ENCODE measurements at regions not wholly inside any gene's neighbourhood (a gene's known extent, or its start where the extent isn't known, plus 50 kb on each side); places are given as distances from the start of the nearest gene placed in this dataset.
A peak's percentile ranks its signal among the peaks of the same experiment; 100 is the strongest.

DNA sequence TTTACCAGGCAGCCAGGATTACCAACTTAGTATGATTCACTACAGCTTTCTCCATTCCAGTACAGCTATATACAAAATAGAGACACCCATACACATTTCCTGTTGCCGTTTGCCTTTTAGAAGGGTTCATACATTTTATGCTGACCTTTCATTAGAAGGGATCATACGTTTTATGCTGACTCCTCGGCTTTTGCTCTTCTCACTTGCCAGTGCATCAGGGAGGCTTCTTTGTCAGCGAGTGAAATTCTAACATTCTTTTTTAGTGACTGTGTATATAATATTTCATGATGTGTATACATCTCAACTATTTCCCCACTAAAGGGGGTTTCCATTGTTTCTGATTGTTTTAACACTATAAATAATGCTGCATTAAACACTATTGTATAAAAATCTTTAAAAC is 552.6 kb downstream of the TRIML1 start:
- no peak for TF ChIP-seq EZH2phosphoT487 (IDR thresholded peaks at IDR 0.05; ENCODE audit: low read length)
- TF ChIP-seq EZH2 (optimal IDR thresholded peaks at IDR 0.05; ENCODE audit: low read depth, low read length): no peak
- TF ChIP-seq, protein P1, sequence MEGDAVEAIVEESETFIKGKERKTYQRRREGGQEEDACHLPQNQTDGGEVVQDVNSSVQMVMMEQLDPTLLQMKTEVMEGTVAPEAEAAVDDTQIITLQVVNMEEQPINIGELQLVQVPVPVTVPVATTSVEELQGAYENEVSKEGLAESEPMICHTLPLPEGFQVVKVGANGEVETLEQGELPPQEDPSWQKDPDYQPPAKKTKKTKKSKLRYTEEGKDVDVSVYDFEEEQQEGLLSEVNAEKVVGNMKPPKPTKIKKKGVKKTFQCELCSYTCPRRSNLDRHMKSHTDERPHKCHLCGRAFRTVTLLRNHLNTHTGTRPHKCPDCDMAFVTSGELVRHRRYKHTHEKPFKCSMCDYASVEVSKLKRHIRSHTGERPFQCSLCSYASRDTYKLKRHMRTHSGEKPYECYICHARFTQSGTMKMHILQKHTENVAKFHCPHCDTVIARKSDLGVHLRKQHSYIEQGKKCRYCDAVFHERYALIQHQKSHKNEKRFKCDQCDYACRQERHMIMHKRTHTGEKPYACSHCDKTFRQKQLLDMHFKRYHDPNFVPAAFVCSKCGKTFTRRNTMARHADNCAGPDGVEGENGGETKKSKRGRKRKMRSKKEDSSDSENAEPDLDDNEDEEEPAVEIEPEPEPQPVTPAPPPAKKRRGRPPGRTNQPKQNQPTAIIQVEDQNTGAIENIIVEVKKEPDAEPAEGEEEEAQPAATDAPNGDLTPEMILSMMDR (IDR thresholded peaks at IDR 0.05; ENCODE audit: low read length): no peak
- H3K36me3 ChIP-seq (replicated peaks; ENCODE audit: insufficient read depth, low read length): no peaks in the 10 kb centered on the region
- H3K4me2 ChIP-seq (ENCODE audit: low read depth, low read length): no peak overlapping the region
- H4K20me1 ChIP-seq (ENCODE audit: insufficient read depth, low read length): no peaks in the 10 kb centered on the region
- no peaks in the 10 kb centered on the region for H3K9me2 ChIP-seq (replicated peaks; ENCODE audit: insufficient read depth, low read length)
- H3F3A ChIP-seq (ENCODE audit: insufficient read depth, low read length): no peaks in the 10 kb centered on the region
- H3K4me3 ChIP-seq (ENCODE audit: low read length): no peak overlapping the region
- no peaks in the 10 kb centered on the region for H3K9me3 ChIP-seq (replicated peaks; ENCODE audit: insufficient read depth, low read length)
- no peak overlapping the region for H3K27ac ChIP-seq (ENCODE audit: low read length)
- H3K4me1 ChIP-seq (ENCODE audit: low read length): no peaks in the 10 kb centered on the region
- H3K79me2 ChIP-seq (ENCODE audit: low read length): no peaks in the 10 kb centered on the region
- H2AFZ ChIP-seq (ENCODE audit: low read length): no peak overlapping the region
- no peaks in the 10 kb centered on the region for H3K27me3 ChIP-seq (replicated peaks; ENCODE audit: insufficient read depth, low read length)
- DNase-seq: peak; percentile 14
- H3K9ac ChIP-seq (ENCODE audit: low read length): no peak overlapping the region

DNA sequence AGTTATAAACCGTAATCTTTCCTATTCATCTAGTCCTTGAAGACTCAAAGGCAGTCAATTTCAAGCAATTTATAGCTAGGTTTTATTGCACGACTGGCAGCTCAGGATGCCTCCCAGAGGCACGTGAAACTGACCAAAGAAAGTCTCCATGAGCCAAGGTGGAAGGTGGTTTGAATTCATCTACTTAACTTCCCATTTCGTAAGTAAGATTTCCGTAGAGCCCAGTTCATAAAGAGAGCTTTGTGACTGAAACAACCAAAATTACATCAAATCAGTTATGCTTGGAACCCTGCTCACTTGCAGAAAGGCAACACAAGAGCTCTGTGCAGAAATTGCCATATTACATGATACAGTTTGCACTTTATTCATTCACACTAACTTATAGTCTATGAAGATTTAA is 556.0 kb downstream of the TRIML1 start:
- no peak for TF ChIP-seq EZH2 (optimal IDR thresholded peaks at IDR 0.05; ENCODE audit: low read depth, low read length)
- TF ChIP-seq, protein P1 (IDR thresholded peaks at IDR 0.05; ENCODE audit: low read length): no peak
- TF ChIP-seq EZH2phosphoT487 (IDR thresholded peaks at IDR 0.05; ENCODE audit: low read length): no peak
- H3K4me1 ChIP-seq (ENCODE audit: low read length): no peaks in the 10 kb centered on the region
- H3K27me3 ChIP-seq (replicated peaks; ENCODE audit: insufficient read depth, low read length): no peaks in the 10 kb centered on the region

DNA sequence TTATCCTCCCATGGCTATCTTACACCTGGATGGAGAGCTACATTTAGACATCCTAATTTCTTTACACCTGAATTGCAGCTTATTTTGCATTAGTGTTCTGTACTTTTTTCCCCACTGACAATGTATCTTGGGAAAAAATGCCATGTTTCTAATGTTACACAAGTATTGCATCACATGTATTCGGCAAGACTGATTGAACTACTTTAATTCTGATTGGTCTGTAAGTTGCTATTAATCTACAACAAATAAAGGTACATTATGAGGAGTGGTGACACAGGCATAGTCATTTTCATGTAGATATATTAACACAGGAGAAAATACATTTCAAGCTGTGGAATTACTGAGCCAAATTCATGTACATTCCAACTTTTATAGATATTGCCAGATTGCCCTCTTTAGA is 558.0 kb downstream of the TRIML1 start:
- Histone ChIP-seq H3K4me3 (ENCODE audit: low read length) (no peak overlapping the region), H2AFZ (ENCODE audit: low read length) (no peak overlapping the region), H3K9me2 (replicated peaks; ENCODE audit: insufficient read depth, low read length) (no peaks in the 10 kb centered on the region), H3K36me3 (replicated peaks; ENCODE audit: insufficient read depth, low read length) (no peaks in the 10 kb centered on the region), H4K20me1 (ENCODE audit: insufficient read depth, low read length) (no peaks in the 10 kb centered on the region), H3K4me1 (ENCODE audit: low read length) (no peaks in the 10 kb centered on the region), H3K9ac (ENCODE audit: low read length) (no peak overlapping the region), H3K9me3 (replicated peaks; ENCODE audit: insufficient read depth, low read length) (no peaks in the 10 kb centered on the region), H3K4me2 (ENCODE audit: low read depth, low read length) (no peak overlapping the region), H3K27ac (ENCODE audit: low read length) (no peak overlapping the region), H3F3A (ENCODE audit: insufficient read depth, low read length) (no peaks in the 10 kb centered on the region), H3K27me3 (replicated peaks; ENCODE audit: insufficient read depth, low read length) (no peaks in the 10 kb centered on the region), H3K79me2 (ENCODE audit: low read length) (no peaks in the 10 kb centered on the region)
- DNase-seq: no peak
- TF ChIP-seq EZH2phosphoT487 (IDR thresholded peaks at IDR 0.05; ENCODE audit: low read length) (no peak), EZH2 (optimal IDR thresholded peaks at IDR 0.05; ENCODE audit: low read depth, low read length) (no peak)
- TF ChIP-seq, protein P1 (IDR thresholded peaks at IDR 0.05; ENCODE audit: low read length): no peak

More for the DNA sequence above, 556.0 kb downstream of the TRIML1 start:
- no peaks in the 10 kb centered on the region for H3F3A ChIP-seq (ENCODE audit: insufficient read depth, low read length)
- H3K27ac ChIP-seq (ENCODE audit: low read length): no peak overlapping the region
- H3K9ac ChIP-seq (ENCODE audit: low read length): no peak overlapping the region
- no peak overlapping the region for H3K4me3 ChIP-seq (ENCODE audit: low read length)
- no peaks in the 10 kb centered on the region for H3K79me2 ChIP-seq (ENCODE audit: low read length)
- H3K9me2 ChIP-seq (replicated peaks; ENCODE audit: insufficient read depth, low read length): no peaks in the 10 kb centered on the region
- H3K36me3 ChIP-seq (replicated peaks; ENCODE audit: insufficient read depth, low read length): no peaks in the 10 kb centered on the region
- no peak for DNase-seq
- no peak overlapping the region for H2AFZ ChIP-seq (ENCODE audit: low read length)
- H4K20me1 ChIP-seq (ENCODE audit: insufficient read depth, low read length): no peaks in the 10 kb centered on the region
- no peak overlapping the region for H3K4me2 ChIP-seq (ENCODE audit: low read depth, low read length)
- H3K9me3 ChIP-seq (replicated peaks; ENCODE audit: insufficient read depth, low read length): no peaks in the 10 kb centered on the region
